Calu3 (cell line): ENCODE measurements at regions not wholly inside any gene's neighbourhood (a gene's known extent, or its start where the extent isn't known, plus 50 kb on each side); places are given as distances from the start of the nearest gene placed in this dataset.

ENCODE experiments used
- BruUV-seq: library from RNA; stranded (reverse); fragments of 400-500 nt; replicated peaks from 2 replicates; lab custom pipeline; 2021; lab: Mats Ljungman, UMichigan
- CTCF ChIA-PET: fragments of 300-600 bp; sonication (Branson Sonifier 250); formaldehyde crosslinking; loops from one replicate; lab custom pipeline; 2022; ENCODE audit warnings: antibody characterized with exemption; lab: Charles Lee
- DNase-seq: peaks from one replicate; pipeline ENCODE4 v3.0.0; 2022
- H3K27ac Mint-ChIP-seq: one replicate; pipeline ENCODE4 v1.8.0; 2022; ENCODE audit warnings: mixed read lengths; ENCODE audit not compliant: unreplicated experiment
- H3K27me3 Mint-ChIP-seq: one replicate; pipeline ENCODE4 v1.8.0; 2022; ENCODE audit warnings: mixed read lengths; ENCODE audit not compliant: unreplicated experiment
- H3K36me3 Mint-ChIP-seq: one replicate; pipeline ENCODE4 v1.8.0; 2022; ENCODE audit warnings: mild to moderate bottlenecking, moderate library complexity, mixed read lengths; ENCODE audit not compliant: insufficient read depth, unreplicated experiment
- H3K4me1 Mint-ChIP-seq: one replicate; pipeline ENCODE4 v1.8.0; 2022; ENCODE audit warnings: mild to moderate bottlenecking, low read depth, mixed read lengths; ENCODE audit not compliant: unreplicated experiment
- H3K4me3 Mint-ChIP-seq: one replicate; pipeline ENCODE4 v1.8.0; 2022; ENCODE audit warnings: mild to moderate bottlenecking, low read depth, moderate library complexity, mixed read lengths; ENCODE audit not compliant: unreplicated experiment
- H3K9me3 Mint-ChIP-seq: one replicate; pipeline ENCODE4 v1.8.0; 2022; ENCODE audit warnings: low read depth, mixed read lengths; ENCODE audit not compliant: unreplicated experiment
- CTCF ChIP-seq: fragments of 200-600 bp; IDR thresholded peaks from one replicate; pipeline ENCODE4 v1.8.0; 2022; ENCODE audit warnings: antibody characterized with exemption; ENCODE audit not compliant: unreplicated experiment
- intact Hi-C: fragments of 100-400 bp; cut with micrococcal nuclease; formaldehyde crosslinking; loops from one replicate; pipeline ENCODE4 v1.10.0; 2022; ENCODE audit not compliant: unreplicated experiment

DNA sequence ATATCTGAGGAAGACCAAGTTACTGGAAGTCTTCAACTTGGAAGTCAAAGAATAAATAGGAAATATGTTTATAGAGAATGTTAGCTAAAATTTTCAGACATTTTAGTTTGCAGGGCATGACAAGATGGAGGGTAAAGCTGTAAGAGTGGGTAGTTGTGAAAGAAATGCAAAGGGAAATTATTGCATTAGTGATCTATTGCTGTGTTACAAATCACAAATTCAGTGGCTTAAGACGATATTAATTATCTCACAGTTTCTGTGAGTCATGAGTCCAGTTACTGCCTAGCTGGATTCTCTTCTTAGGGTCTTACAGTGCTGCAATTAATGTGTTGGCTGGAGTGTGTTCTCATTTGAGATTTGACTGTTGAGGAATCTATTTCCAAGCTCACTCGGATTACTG, 62.9 kb upstream of the CAMK2D start:
- intact Hi-C loops, result no loop called here
- H3K9me3 Mint-ChIP-seq, result no peaks in the 10 kb centered on the region
- BruUV-seq, result no TSS peak
- TF ChIP-seq CTCF, result no peak
- CTCF ChIA-PET, result no interaction called here
- H3K4me3 Mint-ChIP-seq, result no peak overlapping the region
- DNase-seq, result no peak
- no peaks in the 10 kb centered on the region for H3K27me3 Mint-ChIP-seq
- no peaks in the 10 kb centered on the region for H3K36me3 Mint-ChIP-seq
- no peak overlapping the region for H3K27ac Mint-ChIP-seq
- H3K4me1 Mint-ChIP-seq, result no peaks in the 10 kb centered on the region

- no peak overlapping the region for H3K4me3 Mint-ChIP-seq
Measured at GRCh38 chr4:113823291-113823659, 61.7 kb upstream of the CAMK2D start.

DNA sequence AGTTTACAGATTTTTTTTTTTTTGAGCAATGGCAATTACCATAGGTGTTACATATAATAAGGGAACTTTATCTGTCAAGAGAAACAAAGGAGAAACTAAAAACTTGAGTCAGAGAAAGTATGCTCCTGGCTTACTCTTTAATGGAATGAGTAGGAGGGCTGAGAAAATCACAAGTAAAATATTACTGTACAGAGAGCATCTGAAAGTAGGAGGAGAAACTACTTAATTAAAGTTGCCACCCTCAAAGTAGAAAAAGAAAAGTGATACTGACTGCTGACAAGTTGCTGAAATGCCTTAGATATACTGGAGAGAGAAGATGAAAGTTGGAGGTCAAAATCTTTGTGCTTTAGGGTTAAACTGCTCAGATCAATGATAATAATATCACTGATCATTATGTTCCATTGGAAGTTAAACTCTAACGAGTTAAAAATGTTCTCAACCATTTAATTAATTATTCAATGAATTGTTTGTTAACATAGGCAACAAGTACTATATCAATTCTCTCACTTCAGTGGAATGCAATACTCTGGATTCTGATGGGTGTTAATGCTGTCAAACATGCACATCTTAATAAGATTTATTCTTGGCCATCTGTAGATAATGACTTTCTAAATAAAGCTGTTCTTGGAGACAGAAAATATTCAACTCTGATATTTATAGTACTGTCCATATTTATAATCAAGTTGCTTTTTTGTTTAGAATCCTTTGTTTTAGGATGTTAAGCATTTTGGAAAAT, 61.2 kb upstream of the CAMK2D start:
- no peak for TF ChIP-seq CTCF
- H3K4me1 Mint-ChIP-seq, result no peaks in the 10 kb centered on the region
- no peaks in the 10 kb centered on the region for H3K27me3 Mint-ChIP-seq
- CTCF ChIA-PET, result interaction anchor here (0.7 kb wide), 1 partner anchor 14 kb away, joined by 3 read pairs; no protein-coding TSS in a partner anchor
- BruUV-seq, result no TSS peak
- H3K9me3 Mint-ChIP-seq, result no peaks in the 10 kb centered on the region
- H3K27ac Mint-ChIP-seq, result no peak overlapping the region
- no peak for DNase-seq
- intact Hi-C loops, result no loop called here
- H3K36me3 Mint-ChIP-seq, result no peaks in the 10 kb centered on the region
- no peak overlapping the region for H3K4me3 Mint-ChIP-seq

More at GRCh38 chr4:113823291-113823659, 61.7 kb upstream of the CAMK2D start:
- no peak for DNase-seq
- no peaks in the 10 kb centered on the region for H3K27me3 Mint-ChIP-seq
- H3K9me3 Mint-ChIP-seq, result no peaks in the 10 kb centered on the region
- CTCF ChIA-PET, result no interaction called here
- no TSS peak for BruUV-seq
- H3K27ac Mint-ChIP-seq, result no peak overlapping the region
- H3K4me1 Mint-ChIP-seq, result no peaks in the 10 kb centered on the region
- intact Hi-C loops, result no loop called here
- H3K36me3 Mint-ChIP-seq, result no peaks in the 10 kb centered on the region
- TF ChIP-seq CTCF, result no peak

GRCh38 chr4:113821856-113822255, 60.3 kb upstream of the CAMK2D start:
- Mint-ChIP-seq H3K4me1 (no peaks in the 10 kb centered on the region), H3K27me3 (no peaks in the 10 kb centered on the region), H3K36me3 (no peaks in the 10 kb centered on the region), H3K9me3 (no peaks in the 10 kb centered on the region), H3K4me3 (no peak overlapping the region), H3K27ac (no peak overlapping the region)
- intact Hi-C loops, result no loop called here
- no peak for TF ChIP-seq CTCF
- CTCF ChIA-PET, result interaction anchor here (0.7 kb wide), 1 partner anchor 14 kb away, joined by 3 read pairs; no protein-coding TSS in a partner anchor
- DNase-seq, result no peak
- BruUV-seq, result no TSS peak
